Left renal pelvis (tissue), 4 donors: ENCODE measurements at regions not wholly inside any gene's neighbourhood (a gene's known extent, or its start where the extent isn't known, plus 50 kb on each side); places are given as distances from the start of the nearest gene placed in this dataset.
"Not testable (repeated sequence)": the region's sequence is repeated elsewhere in the genome, so short reads cannot be mapped to it uniquely, and the experiment has no call there.

ENCODE experiments used
- DNase-seq, 4 donors: peaks; one replicate each; pipeline ENCODE4 v3.0.0-alpha.2; 2013; ENCODE audit warnings: low read depth in 4 of 4, low spot score in 3 of 4

- DNase-seq, result no peak
Measured at GRCh38 chr13:23947893-23948292, 50.6 kb upstream of the C1QTNF9B start.

GRCh38 chr13:23949200-23949599, 51.9 kb upstream of the C1QTNF9B start:
- no peak for DNase-seq

GRCh38 chr13:23949736-23950135, 52.4 kb upstream of the C1QTNF9B start:
- no peak for DNase-seq

GRCh38 chr13:23950736-23951510, 53.6 kb upstream of the C1QTNF9B start:
- DNase-seq, result no peak

- no peak for DNase-seq
Measured at GRCh38 chr13:23952796-23953195, 55.5 kb upstream of the C1QTNF9B start.

GRCh38 chr13:23953860-23954512, 56.7 kb upstream of the C1QTNF9B start:
- DNase-seq, result no peak

GRCh38 chr13:23955064-23955463, 57.8 kb upstream of the C1QTNF9B start:
- no peak for DNase-seq

- peak in 1 of 4 donors; percentile 2 for DNase-seq
Measured at GRCh38 chr13:23956106-23956505, 58.8 kb upstream of the C1QTNF9B start.

GRCh38 chr13:23957981-23958380, 60.7 kb upstream of the C1QTNF9B start:
- DNase-seq, result no peak

- DNase-seq, result no peak
Measured at GRCh38 chr13:23959231-23959862, 62.0 kb upstream of the C1QTNF9B start.

- peak in 1 of 4 donors; percentile 2 for DNase-seq
Measured at GRCh38 chr13:23960566-23961156, 63.4 kb upstream of the C1QTNF9B start.

- no peak for DNase-seq
Measured at GRCh38 chr13:23963184-23963931, 66.1 kb upstream of the C1QTNF9B start.

- DNase-seq, result no peak
Measured at GRCh38 chr13:23963947-23964346, 66.6 kb upstream of the C1QTNF9B start.

GRCh38 chr13:23965346-23965745, 68.0 kb upstream of the C1QTNF9B start:
- no peak for DNase-seq

- DNase-seq, result no peak
Measured at GRCh38 chr13:23966221-23966690, 69.0 kb upstream of the C1QTNF9B start.

- DNase-seq, result no peak
Measured at GRCh38 chr13:23966691-23967615, 69.7 kb upstream of the C1QTNF9B start.

- not testable (repeated sequence) for DNase-seq
Measured at GRCh38 chr13:23967792-23968191, 70.5 kb upstream of the C1QTNF9B start.

GRCh38 chr13:23969647-23970046, 72.3 kb upstream of the C1QTNF9B start:
- no peak for DNase-seq

- DNase-seq, result peak in 3 of 4 donors; percentile 43 to 59 (median 57)
Measured at GRCh38 chr13:23979361-23980159, 82.3 kb upstream of the C1QTNF9B start.
